HG02678 (cell line): ENCODE measurements at regions not wholly inside any gene's neighbourhood (a gene's known extent, or its start where the extent isn't known, plus 50 kb on each side); places are given as distances from the start of the nearest gene placed in this dataset.
"Not testable (repeated sequence)": the region's sequence is repeated elsewhere in the genome, so short reads cannot be mapped to it uniquely, and the experiment has no call there.

Experiments used
- ATAC-seq: cut with Tn5 transposase; IDR thresholded peaks from one replicate; pipeline ENCODE4 v1.9.1; 2021; ENCODE audit warnings: mild to moderate bottlenecking, moderate library complexity; ENCODE audit not compliant: unreplicated experiment

- no peak for ATAC-seq
Measured at GRCh38 chr18:2191180-2191790, 380.0 kb downstream of the METTL4 start.

GRCh38 chr18:2192562-2192961 is 378.7 kb downstream of the METTL4 start:
- no peak for ATAC-seq

GRCh38 chr18:2197946-2198345 is 373.4 kb downstream of the METTL4 start:
- no peak for ATAC-seq

GRCh38 chr18:2199060-2199459 is 372.2 kb downstream of the METTL4 start:
- no peak for ATAC-seq

GRCh38 chr18:2201036-2201600 is 370.2 kb downstream of the METTL4 start:
- ATAC-seq, result no peak

- ATAC-seq, result no peak
Measured at GRCh38 chr18:2204736-2205135, 366.6 kb downstream of the METTL4 start.

GRCh38 chr18:2207294-2207693 is 364.0 kb downstream of the METTL4 start:
- no peak for ATAC-seq

- ATAC-seq, result no peak
Measured at GRCh38 chr18:2212598-2213205, 358.6 kb downstream of the METTL4 start.

GRCh38 chr18:2213905-2214304 is 357.4 kb downstream of the METTL4 start:
- ATAC-seq, result no peak

GRCh38 chr18:2217356-2217755 is 353.9 kb downstream of the METTL4 start:
- ATAC-seq, result no peak

- no peak for ATAC-seq
Measured at GRCh38 chr18:2218101-2218500, 353.2 kb downstream of the METTL4 start.

- ATAC-seq, result no peak
Measured at GRCh38 chr18:2219706-2220105, 351.6 kb downstream of the METTL4 start.

- no peak for ATAC-seq
Measured at GRCh38 chr18:2222270-2223185, 348.8 kb downstream of the METTL4 start.

GRCh38 chr18:2223449-2223848 is 347.9 kb downstream of the METTL4 start:
- ATAC-seq, result no peak

GRCh38 chr18:2223849-2224248 is 347.5 kb downstream of the METTL4 start:
- ATAC-seq, result no peak

GRCh38 chr18:2236232-2236631 is 335.1 kb downstream of the METTL4 start:
- no peak for ATAC-seq

- no peak for ATAC-seq
Measured at GRCh38 chr18:2237706-2238105, 333.6 kb downstream of the METTL4 start.

GRCh38 chr18:2240311-2240705 is 331.0 kb downstream of the METTL4 start:
- no peak for ATAC-seq

- ATAC-seq, result no peak
Measured at GRCh38 chr18:2244641-2245040, 326.7 kb downstream of the METTL4 start.

GRCh38 chr18:2247101-2247500 is 324.2 kb downstream of the METTL4 start:
- ATAC-seq, result not testable (repeated sequence)

- no peak for ATAC-seq
Measured at GRCh38 chr18:2254977-2255376, 316.3 kb downstream of the METTL4 start.

GRCh38 chr18:2256577-2256976 is 314.7 kb downstream of the METTL4 start:
- ATAC-seq, result no peak
